ENCODE measurements at regions not wholly inside any gene's neighbourhood (a gene's known extent, or its start where the extent isn't known, plus 50 kb on each side); places are given as distances from the start of the nearest gene placed in this dataset.

- H4K5ac ChIP-seq (ENCODE audit: insufficient read length, low read depth, low read length): no peak overlapping the region
- no peak overlapping the region for H3K56ac ChIP-seq (ENCODE audit: insufficient read length, low read depth, low read length)
- H2AFZ ChIP-seq (ENCODE audit: low read length): no peak overlapping the region
- no peaks in the 10 kb centered on the region for H3K79me1 ChIP-seq (ENCODE audit: insufficient read depth, low read depth, low read length, poor library complexity, severe bottlenecking)
- H3K4ac ChIP-seq (ENCODE audit: low read depth, low read length): no peak overlapping the region
- H2BK5ac ChIP-seq (ENCODE audit: insufficient read length, low read length): no peak overlapping the region
- 0 out of 5 replicates have a peak overlapping the region, but pooled peaks of 1 of the 2 experiments have one; percentile 6 for H3K4me3 Mint-ChIP-seq
- H3K4me1 Mint-ChIP-seq: peaks cover 9 to 11% of the 10 kb centered on the region in 2 experiments
- H3K14ac ChIP-seq (ENCODE audit: insufficient read depth, low read length): no peak overlapping the region
- H3K23me2 ChIP-seq (ENCODE audit: insufficient read length, low read depth, low read length, poor library complexity, severe bottlenecking): no peaks in the 10 kb centered on the region
- H2BK12ac ChIP-seq (ENCODE audit: insufficient read length, low read depth, low read length): no peak overlapping the region
- no peak overlapping the region for H3K27ac Mint-ChIP-seq
- no peak overlapping the region for H2BK120ac ChIP-seq (ENCODE audit: low read depth, low read length, poor library complexity, severe bottlenecking)
- no peak overlapping the region for H4K8ac ChIP-seq (replicated peaks; ENCODE audit: insufficient read length, low read depth, low read length)
- H3K79me2 ChIP-seq (ENCODE audit: insufficient read depth, low read length): no peaks in the 10 kb centered on the region
- H2AK5ac ChIP-seq (ENCODE audit: insufficient read length, low read length): no peak overlapping the region
- H3K9me3 ChIP-seq (ENCODE audit: control insufficient read depth, low read depth, low read length): no peaks in the 10 kb centered on the region
- H4K91ac ChIP-seq (ENCODE audit: insufficient read length, low read depth, low read length): no peak overlapping the region
- H3K27ac ChIP-seq (ENCODE audit: insufficient read length, low read depth, low read length): no peak overlapping the region
- no peak overlapping the region for H3K18ac ChIP-seq (ENCODE audit: insufficient read length, low read depth, low read length)
- H3K27me3 ChIP-seq (ENCODE audit: insufficient read depth, low read length): no peaks in the 10 kb centered on the region
- no CpG with 5 or more reads among the region's 5 CpGs for WGBS (ENCODE audit: extremely low coverage, insufficient read length, low lambda C conversion rate)
- H3T11ph ChIP-seq (ENCODE audit: low read length): no peak overlapping the region
- H3K36me3 Mint-ChIP-seq (ENCODE audit: insufficient read depth in 1 of 3, low read depth in 3 of 3): peaks cover 0 to 1% (median 0%) of the 10 kb centered on the region in 3 experiments; a peak in 2 of 7 replicates
- no peak overlapping the region for H3K9ac ChIP-seq (ENCODE audit: extremely low read depth, insufficient read length, low read length)
- peaks cover under 1% of the 10 kb centered on the region in 2 experiments; a peak in 4 of 5 replicates for H3K9me3 Mint-ChIP-seq
- no peaks in the 10 kb centered on the region for H3K27me3 Mint-ChIP-seq (ENCODE audit: low read depth)
- TF ChIP-seq CTCF (conservative IDR thresholded peaks at IDR 0.05): no peak
- H4K20me1 ChIP-seq (ENCODE audit: control insufficient read depth, insufficient read depth, insufficient read length): no peaks in the 10 kb centered on the region
- no peak overlapping the region for H3K4me2 ChIP-seq (ENCODE audit: insufficient read depth, insufficient read length, low read length)
- no peak overlapping the region for H3K23ac ChIP-seq (ENCODE audit: insufficient read length, low read depth, low read length)
- no peak overlapping the region for H2BK15ac ChIP-seq (ENCODE audit: low read depth, low read length)
- no peak for DNase-seq
- H3K4me1 ChIP-seq (ENCODE audit: insufficient read depth, low read length): 0 out of 2 replicates have a peak, but pooled peaks cover 2% of the 10 kb centered on the region
- H2BK20ac ChIP-seq (ENCODE audit: low read depth, low read length, poor library complexity, severe bottlenecking): no peak overlapping the region
Measured at GRCh38 chr6:157731221-157731620, 91.8 kb upstream of the SNX9 start.
